ENCODE measurements at regions not wholly inside any gene's neighbourhood (a gene's known extent, or its start where the extent isn't known, plus 50 kb on each side); places are given as distances from the start of the nearest gene placed in this dataset.

DNA sequence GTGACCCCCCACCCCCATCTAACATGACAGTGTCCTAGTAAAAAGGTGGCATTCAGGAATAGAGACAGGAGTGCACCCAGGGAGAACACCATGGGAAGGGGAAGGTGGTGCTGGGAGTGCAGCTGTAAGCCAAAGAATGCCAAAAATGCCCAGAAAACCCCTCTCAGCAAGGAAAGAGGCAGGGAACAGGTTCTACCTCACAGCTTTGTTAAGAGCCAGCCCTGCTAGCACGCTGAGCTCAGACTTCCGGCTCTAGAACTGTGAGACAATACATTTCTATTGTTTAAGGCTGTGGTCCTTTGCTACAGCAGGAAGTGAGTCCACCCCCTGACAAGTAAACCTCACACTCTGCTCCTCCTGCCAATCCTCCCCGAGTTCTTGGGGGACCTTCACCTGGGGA, 302.4 kb upstream of the N4BP1 start:
- TF ChIP-seq CTCF (conservative IDR thresholded peaks at IDR 0.05; ENCODE audit: low read depth): no peak
- H3K27ac ChIP-seq: no peak overlapping the region
- ChIA-PET POLR2A (ENCODE audit: low non-redundant PET) (no interaction called here), CTCF (interaction anchor here (0.6 kb wide), 1 partner anchor 1001 kb away, joined by 3 read pairs; no protein-coding TSS in a partner anchor)
- DNase-seq (ENCODE audit: low spot score): no peak

DNA sequence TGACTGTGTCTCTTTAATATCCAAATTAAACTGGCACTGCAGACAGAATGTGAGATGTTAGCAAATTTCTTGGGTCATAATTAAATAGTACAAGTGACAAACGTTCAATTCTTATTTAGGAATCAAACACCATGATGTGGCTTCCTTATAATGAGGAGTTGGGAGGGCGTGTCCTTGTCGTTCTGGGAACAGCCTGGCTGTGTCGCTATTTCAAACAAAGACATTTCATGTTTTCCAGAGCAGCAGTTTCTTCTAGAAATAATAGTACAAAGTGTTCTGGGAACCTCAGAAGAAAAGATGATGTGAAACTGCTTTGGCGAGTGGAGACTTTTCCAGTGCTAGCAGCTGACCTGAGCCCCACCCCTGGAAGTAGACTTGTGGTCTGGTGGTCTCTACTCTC, 301.7 kb upstream of the N4BP1 start:
- no peak for DNase-seq (ENCODE audit: low spot score)
- ChIA-PET CTCF (interaction anchor here (0.6 kb wide), 1 partner anchor 1002 kb away, joined by 3 read pairs; no protein-coding TSS in a partner anchor), POLR2A (ENCODE audit: low non-redundant PET) (no interaction called here)
- no peak for TF ChIP-seq CTCF (conservative IDR thresholded peaks at IDR 0.05; ENCODE audit: low read depth)
- no peak overlapping the region for H3K27ac ChIP-seq

- TF ChIP-seq CTCF (conservative IDR thresholded peaks at IDR 0.05; ENCODE audit: low read depth): no peak
- CTCF ChIA-PET: no interaction called here
- DNase-seq (ENCODE audit: low spot score): no peak
- H3K27ac ChIP-seq: no peak overlapping the region
- POLR2A ChIA-PET (ENCODE audit: low non-redundant PET): no interaction called here
Measured at GRCh38 chr16:48910214-48910613, 300.2 kb upstream of the N4BP1 start.

- no peak for DNase-seq (ENCODE audit: low spot score)
- no peak overlapping the region for H3K27ac ChIP-seq
- TF ChIP-seq CTCF (conservative IDR thresholded peaks at IDR 0.05; ENCODE audit: low read depth): no peak
- ChIA-PET POLR2A (ENCODE audit: low non-redundant PET) (no interaction called here), CTCF (no interaction called here)
Measured at GRCh38 chr16:48909231-48909630, 299.3 kb upstream of the N4BP1 start.

- CTCF ChIA-PET: interaction anchor here (0.7 kb wide), 1 partner anchor 209 kb away, joined by 4 read pairs; no protein-coding TSS in a partner anchor
- no peak for TF ChIP-seq CTCF (conservative IDR thresholded peaks at IDR 0.05; ENCODE audit: low read depth)
- H3K27ac ChIP-seq: no peak overlapping the region
- POLR2A ChIA-PET (ENCODE audit: low non-redundant PET): no interaction called here
- DNase-seq (ENCODE audit: low spot score): peak; percentile 18
Measured at GRCh38 chr16:48907906-48908634, 298.1 kb upstream of the N4BP1 start.

- DNase-seq (ENCODE audit: low spot score): no peak
- H3K27ac ChIP-seq: no peak overlapping the region
- CTCF ChIA-PET: no interaction called here
- POLR2A ChIA-PET (ENCODE audit: low non-redundant PET): no interaction called here
- no peak for TF ChIP-seq CTCF (conservative IDR thresholded peaks at IDR 0.05; ENCODE audit: low read depth)
Measured at GRCh38 chr16:48905632-48906505, 295.9 kb upstream of the N4BP1 start.

Measured in RWPE1 (cell line).